Kidney (tissue), 13 donors: ENCODE measurements at regions not wholly inside any gene's neighbourhood (a gene's known extent, or its start where the extent isn't known, plus 50 kb on each side); places are given as distances from the start of the nearest gene placed in this dataset.

ENCODE experiments used
- DNase-seq, 5 donors: peaks; one replicate each; pipeline ENCODE4 v3.0.0-alpha.2; 2013 to 2020
- FAIRE-seq: peaks from 2 replicates; lab custom pipeline; 2012; peaks lifted over from hg19 to GRCh38; lab: Jason Lieb, UNC
- H3K27ac ChIP-seq, 2 donors: one replicate each; pipeline ENCODE4 v1.7.0; 2013; ENCODE audit warnings: low read depth in 2 of 2, low read length in 2 of 2, inconsistent platforms in 1 of 2
- H3K27me3 ChIP-seq: one replicate; pipeline ENCODE4 v1.7.1; 2013; ENCODE audit warnings: low read length, inconsistent platforms; ENCODE audit not compliant: control insufficient read depth, insufficient read depth
- H3K36me3 ChIP-seq, 3 donors: one replicate each; pipeline versions ENCODE4 v1.7.0 to v1.7.1; 2013; ENCODE audit warnings: low read length in 3 of 3, control low read depth in 1 of 3, inconsistent platforms in 1 of 3; ENCODE audit not compliant: insufficient read depth in 3 of 3, control insufficient read depth in 2 of 3
- H3K4me1 ChIP-seq, 3 donors: one replicate each; pipeline versions ENCODE4 v1.7.0 to v1.7.1; 2013; ENCODE audit warnings: low read length in 3 of 3, inconsistent platforms in 1 of 3, low read depth in 1 of 3; ENCODE audit not compliant: control insufficient read depth in 2 of 3, insufficient read depth in 2 of 3
- H3K4me3 ChIP-seq, 3 donors: one replicate each; pipeline versions ENCODE4 v1.7.0 to v1.8.1; 2013; ENCODE audit warnings: low read length in 3 of 3, control low read depth in 1 of 3, inconsistent platforms in 1 of 3
- H3K9ac ChIP-seq, 3 donors: one replicate each; pipeline versions ENCODE4 v1.7.0 to v1.7.1; 2013; ENCODE audit warnings: low read length in 3 of 3, control low read depth in 1 of 3, inconsistent platforms in 1 of 3
- H3K9me3 ChIP-seq, 3 donors: one replicate each; pipeline versions ENCODE4 v1.7.0 to v1.7.1; 2013; ENCODE audit warnings: low read length in 3 of 3, control low read depth in 1 of 3, inconsistent platforms in 1 of 3; ENCODE audit not compliant: control insufficient read depth in 2 of 3, insufficient read depth in 1 of 3
- intact Hi-C: fragments of 100-400 bp; cut with DNase I; formaldehyde crosslinking; loops from one replicate; pipeline ENCODE4 v1.11.1; 2022
- TF ChIP-seq, protein P1 (sequence below): IDR thresholded peaks from 3 replicates; pipeline ENCODE4 v1.5.1; 2012; ENCODE audit warnings: mild to moderate bottlenecking, moderate library complexity, borderline replicate concordance; ENCODE audit not compliant: insufficient read depth; ENCODE audit errors: extremely low read depth
- donor health status: control.
- donor health status: control.
- donor health status: control.
- donor health status: control.
- donor health status: control.
- donor health status: DM: yes; HTN: yes; CAD: no.
- donor health status: Normal renal cell carcinoma (clear cell type).

DNA sequence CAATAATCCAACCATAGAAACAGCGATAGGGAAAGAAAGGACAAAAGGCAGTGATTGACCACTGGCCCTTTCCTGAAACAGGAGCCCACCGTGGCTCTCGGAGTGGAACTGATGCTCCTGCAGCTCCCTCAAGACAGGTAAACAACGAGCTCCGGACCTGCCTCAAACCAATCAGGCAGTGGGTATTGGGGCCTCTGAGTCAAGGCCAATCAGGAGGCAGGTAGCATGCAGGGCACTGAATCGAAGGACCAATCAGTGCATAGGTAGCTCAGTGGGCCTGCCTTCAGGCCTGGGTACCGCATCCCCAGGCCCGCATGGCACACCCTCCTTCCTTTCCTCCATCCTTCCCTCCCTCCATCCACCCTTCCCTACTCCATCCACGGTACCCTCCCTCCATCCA lies 425.1 kb upstream of the MGMT start:
- TF ChIP-seq, protein P1, sequence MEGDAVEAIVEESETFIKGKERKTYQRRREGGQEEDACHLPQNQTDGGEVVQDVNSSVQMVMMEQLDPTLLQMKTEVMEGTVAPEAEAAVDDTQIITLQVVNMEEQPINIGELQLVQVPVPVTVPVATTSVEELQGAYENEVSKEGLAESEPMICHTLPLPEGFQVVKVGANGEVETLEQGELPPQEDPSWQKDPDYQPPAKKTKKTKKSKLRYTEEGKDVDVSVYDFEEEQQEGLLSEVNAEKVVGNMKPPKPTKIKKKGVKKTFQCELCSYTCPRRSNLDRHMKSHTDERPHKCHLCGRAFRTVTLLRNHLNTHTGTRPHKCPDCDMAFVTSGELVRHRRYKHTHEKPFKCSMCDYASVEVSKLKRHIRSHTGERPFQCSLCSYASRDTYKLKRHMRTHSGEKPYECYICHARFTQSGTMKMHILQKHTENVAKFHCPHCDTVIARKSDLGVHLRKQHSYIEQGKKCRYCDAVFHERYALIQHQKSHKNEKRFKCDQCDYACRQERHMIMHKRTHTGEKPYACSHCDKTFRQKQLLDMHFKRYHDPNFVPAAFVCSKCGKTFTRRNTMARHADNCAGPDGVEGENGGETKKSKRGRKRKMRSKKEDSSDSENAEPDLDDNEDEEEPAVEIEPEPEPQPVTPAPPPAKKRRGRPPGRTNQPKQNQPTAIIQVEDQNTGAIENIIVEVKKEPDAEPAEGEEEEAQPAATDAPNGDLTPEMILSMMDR: no peak
- H3K27me3 ChIP-seq: peaks cover 2% of the 10 kb centered on the region
- no peak overlapping the region for H3K9ac ChIP-seq
- no peak for FAIRE-seq
- DNase-seq: no peak
- intact Hi-C loops: no loop called here
- H3K9me3 ChIP-seq: no peaks in the 10 kb centered on the region
- H3K36me3 ChIP-seq: no peaks in the 10 kb centered on the region
- H3K4me1 ChIP-seq: peaks cover 0 to 4% (median 0%) of the 10 kb centered on the region in 3 donors
- H3K27ac ChIP-seq: no peak overlapping the region
- no peak overlapping the region for H3K4me3 ChIP-seq

DNA sequence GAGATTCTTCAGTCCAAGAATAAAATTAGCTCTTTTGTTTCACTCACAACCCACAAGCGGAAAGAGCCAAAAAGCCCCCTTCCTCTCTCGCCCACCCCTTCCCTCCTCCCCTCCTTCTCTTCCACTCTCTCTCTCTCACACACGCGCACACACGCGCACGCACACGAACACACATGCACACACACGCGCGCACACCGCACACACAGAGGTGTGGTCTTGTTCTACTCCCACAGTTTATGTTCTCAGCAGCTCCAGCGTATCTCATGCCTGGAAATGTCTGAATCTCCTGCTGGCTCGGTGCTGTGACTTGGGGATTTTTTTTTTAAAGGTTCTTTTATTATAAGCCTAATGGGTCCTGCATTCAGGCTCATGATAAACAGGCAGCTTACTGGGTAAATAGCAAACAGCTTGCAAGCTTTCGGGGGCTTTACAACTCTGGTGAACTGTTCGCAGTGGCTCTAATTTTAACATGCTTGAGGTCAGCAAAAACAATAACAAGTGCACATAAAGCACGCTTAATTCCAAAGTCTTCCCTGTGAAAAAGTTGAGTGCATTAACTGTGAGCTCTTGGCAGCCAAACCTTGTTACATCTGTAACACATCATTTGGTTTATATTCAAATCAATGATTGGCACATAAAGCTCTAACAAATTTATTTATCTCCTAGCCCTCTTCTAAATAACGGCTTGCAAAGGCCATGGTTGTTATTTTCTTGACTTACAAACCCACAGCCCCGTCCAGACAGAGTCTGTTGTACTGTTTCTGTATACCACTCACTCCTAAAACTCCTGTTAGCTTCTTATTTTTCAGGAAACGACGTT lies 424.1 kb upstream of the MGMT start:
- intact Hi-C loops: no loop called here
- Histone ChIP-seq H3K4me3 (no peak overlapping the region), H3K27ac (no peak overlapping the region), H3K9me3 (no peaks in the 10 kb centered on the region), H3K9ac (no peak overlapping the region), H3K4me1 (peaks cover 0 to 4% (median 0%) of the 10 kb centered on the region in 3 donors), H3K36me3 (no peaks in the 10 kb centered on the region), H3K27me3 (peaks cover 2% of the 10 kb centered on the region)
- TF ChIP-seq, protein P1: no peak
- FAIRE-seq: no peak
- no peak for DNase-seq

DNA sequence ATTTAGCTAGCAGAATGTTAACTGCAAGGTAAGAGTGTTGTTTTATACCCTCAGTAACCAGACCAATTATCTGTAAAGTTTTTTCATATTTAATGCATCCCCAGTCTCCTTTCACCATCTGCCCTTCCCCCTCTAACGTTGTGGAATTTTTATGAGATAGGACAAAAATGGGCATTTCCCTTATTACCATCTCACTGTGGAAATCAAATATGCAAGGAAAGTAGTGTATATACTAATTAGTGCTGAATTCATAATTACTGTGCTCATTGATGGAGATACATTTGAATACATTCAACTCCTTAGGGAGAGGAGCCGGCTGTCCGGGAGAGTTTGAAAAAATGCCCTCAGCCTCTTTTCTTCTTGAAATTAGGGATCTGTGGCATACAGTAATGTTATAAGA lies 423.4 kb upstream of the MGMT start:
- Histone ChIP-seq H3K27ac (no peak overlapping the region), H3K9ac (no peak overlapping the region), H3K4me3 (no peak overlapping the region), H3K27me3 (peaks cover 2% of the 10 kb centered on the region), H3K4me1 (peaks cover 0 to 4% (median 0%) of the 10 kb centered on the region in 3 donors), H3K36me3 (no peaks in the 10 kb centered on the region), H3K9me3 (no peaks in the 10 kb centered on the region)
- intact Hi-C loops: no loop called here
- DNase-seq (no peak), FAIRE-seq (no peak)
- TF ChIP-seq, protein P1: no peak
